ENCODE measurements at regions not wholly inside any gene's neighbourhood (a gene's known extent, or its start where the extent isn't known, plus 50 kb on each side); places are given as distances from the start of the nearest gene placed in this dataset.
"Not testable (repeated sequence)": the region's sequence is repeated elsewhere in the genome, so short reads cannot be mapped to it uniquely, and the experiment has no call there.

DNA sequence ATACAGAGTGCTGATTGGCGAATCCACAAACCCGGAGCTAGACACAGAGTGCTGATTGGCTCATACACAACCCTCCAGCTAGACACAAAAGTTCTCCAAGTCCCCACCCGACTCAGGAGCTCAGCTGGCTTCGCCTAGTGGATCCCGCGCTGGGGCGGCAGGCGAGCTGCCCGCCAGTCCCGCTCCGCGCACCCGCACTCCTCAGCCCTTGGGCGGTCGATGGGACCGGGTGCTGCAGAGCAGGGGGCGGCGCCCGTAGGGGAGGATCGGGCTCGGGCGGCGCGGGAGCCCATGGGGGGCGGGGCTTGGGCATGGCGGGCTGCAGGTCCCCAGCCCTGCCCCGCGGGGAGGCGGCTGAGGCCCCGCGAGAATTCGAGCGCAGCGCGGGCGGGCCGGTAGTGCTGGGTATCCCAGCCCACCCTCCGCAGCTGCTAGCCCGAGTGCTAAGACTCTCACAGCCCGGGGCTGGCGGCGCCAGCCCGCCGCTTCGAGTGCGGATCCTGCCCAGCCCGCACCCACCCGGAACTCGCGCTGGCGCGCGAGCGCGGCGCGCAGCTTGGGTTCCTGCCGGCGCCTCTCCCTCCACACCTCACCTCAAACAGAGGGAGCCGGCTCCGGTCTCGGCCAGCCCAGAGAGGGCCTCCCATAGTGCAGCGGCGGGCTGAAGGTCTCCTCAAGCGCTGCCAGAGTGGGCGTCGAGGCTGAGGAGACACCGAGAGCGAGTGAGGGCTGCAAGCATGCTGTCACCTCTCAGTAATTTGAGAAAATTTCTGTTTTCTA is 75.5 kb upstream of the ATP5MC3 start (continued):
- TF ChIP-seq MAX (IDR thresholded peaks at IDR 0.05): no peak

DNA sequence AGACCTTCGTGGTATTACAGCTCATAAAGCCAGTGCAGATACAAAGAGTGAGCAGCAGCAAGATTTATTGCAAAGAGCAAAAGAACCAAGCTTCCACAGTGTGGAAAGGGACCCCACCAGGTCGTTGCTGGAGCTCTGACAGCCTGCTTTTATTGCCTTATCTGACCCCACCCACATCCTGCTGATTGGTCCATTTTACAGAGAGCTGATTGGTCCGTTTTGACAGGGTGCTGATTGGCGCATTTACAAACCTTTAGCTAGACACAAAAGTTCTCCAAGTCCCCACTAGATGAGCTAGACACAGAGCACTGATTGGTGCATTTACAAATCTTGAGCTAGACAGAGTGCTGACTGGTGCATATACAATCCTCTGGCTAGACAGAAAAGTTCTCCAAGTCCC is 74.9 kb upstream of the ATP5MC3 start:
- H3K27me3 ChIP-seq (ENCODE audit: control insufficient read depth in 4 of 4, insufficient read depth in 4 of 4, low read length in 3 of 4); H3K4me3 ChIP-seq (ENCODE audit: low read depth in 1 of 3, low read length in 3 of 3); H3K36me3 ChIP-seq (ENCODE audit: control insufficient read depth in 4 of 4, insufficient read depth in 3 of 4, low read depth in 1 of 4, low read length in 3 of 4); H3K9me3 ChIP-seq (ENCODE audit: control insufficient read depth in 4 of 4, low read length in 3 of 4); H3K4me1 ChIP-seq (ENCODE audit: control insufficient read depth in 4 of 4, insufficient read depth in 4 of 4, low read length in 3 of 4); H3K27ac ChIP-seq (ENCODE audit: low read depth in 1 of 2, low read length in 2 of 2); H3K9ac ChIP-seq (ENCODE audit: low read depth in 1 of 2, low read length in 2 of 2); DNase-seq (ENCODE audit: low spot score): not testable (repeated sequence)
- WGBS: 74% methylated on average over 4 of the region's 4 CpGs

GRCh38 chr2:175253871-175254270 is 72.4 kb upstream of the ATP5MC3 start:
- DNase-seq (ENCODE audit: low spot score): no peak
- H3K9me3 ChIP-seq (ENCODE audit: control insufficient read depth in 4 of 4, low read length in 3 of 4): peaks cover 0 to 2% (median 0%) of the 10 kb centered on the region in 4 donors
- no peak overlapping the region for H3K4me3 ChIP-seq (ENCODE audit: low read depth in 1 of 3, low read length in 3 of 3)
- H3K9ac ChIP-seq (ENCODE audit: low read depth in 1 of 2, low read length in 2 of 2): no peak overlapping the region
- 61% methylated on average over 3 of the region's 3 CpGs for WGBS
- H3K4me1 ChIP-seq (ENCODE audit: control insufficient read depth in 4 of 4, insufficient read depth in 4 of 4, low read length in 3 of 4): no peaks in the 10 kb centered on the region
- H3K27ac ChIP-seq (ENCODE audit: low read depth in 1 of 2, low read length in 2 of 2): no peak overlapping the region
- H3K27me3 ChIP-seq (ENCODE audit: control insufficient read depth in 4 of 4, insufficient read depth in 4 of 4, low read length in 3 of 4): peaks cover 0 to 4% (median 0%) of the 10 kb centered on the region in 4 donors
- no peak for TF ChIP-seq ATF3 (IDR thresholded peaks at IDR 0.05)
- no peak for TF ChIP-seq MAX (IDR thresholded peaks at IDR 0.05)
- no peak for TF ChIP-seq NR2F2 (IDR thresholded peaks at IDR 0.05)
- TF ChIP-seq GABPA (IDR thresholded peaks at IDR 0.05 in 1 of 2, conservative IDR thresholded peaks at IDR 0.05 in 1 of 2): no peak
- no peak for TF ChIP-seq JUND (IDR thresholded peaks at IDR 0.05)
- TF ChIP-seq SP1 (IDR thresholded peaks at IDR 0.05): no peak
- no peak for TF ChIP-seq RXRA (IDR thresholded peaks at IDR 0.05)
- TF ChIP-seq, protein P1, sequence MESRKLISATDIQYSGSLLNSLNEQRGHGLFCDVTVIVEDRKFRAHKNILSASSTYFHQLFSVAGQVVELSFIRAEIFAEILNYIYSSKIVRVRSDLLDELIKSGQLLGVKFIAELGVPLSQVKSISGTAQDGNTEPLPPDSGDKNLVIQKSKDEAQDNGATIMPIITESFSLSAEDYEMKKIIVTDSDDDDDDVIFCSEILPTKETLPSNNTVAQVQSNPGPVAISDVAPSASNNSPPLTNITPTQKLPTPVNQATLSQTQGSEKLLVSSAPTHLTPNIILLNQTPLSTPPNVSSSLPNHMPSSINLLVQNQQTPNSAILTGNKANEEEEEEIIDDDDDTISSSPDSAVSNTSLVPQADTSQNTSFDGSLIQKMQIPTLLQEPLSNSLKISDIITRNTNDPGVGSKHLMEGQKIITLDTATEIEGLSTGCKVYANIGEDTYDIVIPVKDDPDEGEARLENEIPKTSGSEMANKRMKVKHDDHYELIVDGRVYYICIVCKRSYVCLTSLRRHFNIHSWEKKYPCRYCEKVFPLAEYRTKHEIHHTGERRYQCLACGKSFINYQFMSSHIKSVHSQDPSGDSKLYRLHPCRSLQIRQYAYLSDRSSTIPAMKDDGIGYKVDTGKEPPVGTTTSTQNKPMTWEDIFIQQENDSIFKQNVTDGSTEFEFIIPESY (IDR thresholded peaks at IDR 0.05): no peak
- TF ChIP-seq REST (IDR thresholded peaks at IDR 0.05): no peak
- no peak for TF ChIP-seq CTCF (IDR thresholded peaks at IDR 0.05; ENCODE audit: low read depth, low read length, missing input control)
- no peak for TF ChIP-seq TAF1 (conservative IDR thresholded peaks at IDR 0.05)
- TF ChIP-seq EGR1 (IDR thresholded peaks at IDR 0.05; ENCODE audit: low read depth in 2 of 2): no peak
- TF ChIP-seq RAD21 (IDR thresholded peaks at IDR 0.05): no peak
- TF ChIP-seq FOXA1 (IDR thresholded peaks at IDR 0.05): no peak
- no peak for TF ChIP-seq FOXA2 (IDR thresholded peaks at IDR 0.05)
- no peak for TF ChIP-seq HNF4G (IDR thresholded peaks at IDR 0.05)
- TF ChIP-seq YY1 (IDR thresholded peaks at IDR 0.05): no peak
- no peak for TF ChIP-seq HNF4A (conservative IDR thresholded peaks at IDR 0.05)
- no peaks in the 10 kb centered on the region for H3K36me3 ChIP-seq (ENCODE audit: control insufficient read depth in 4 of 4, insufficient read depth in 3 of 4, low read depth in 1 of 4, low read length in 3 of 4)
